Esophagus muscularis mucosa (tissue), 4 donors: ENCODE measurements at regions not wholly inside any gene's neighbourhood (a gene's known extent, or its start where the extent isn't known, plus 50 kb on each side); places are given as distances from the start of the nearest gene placed in this dataset.

Source experiments
- EP300 ChIP-seq: sonication (generic); formaldehyde crosslinking; IDR thresholded peaks from one replicate; pipeline ENCODE4 v1.6.1; 2017; ENCODE audit warnings: antibody characterized with exemption
- POLR2A ChIP-seq: fragments of 450-650 bp; IDR thresholded peaks from one replicate; pipeline ENCODE4 v1.6.1; 2017; ENCODE audit warnings: antibody characterized with exemption, moderate library complexity, mild to moderate bottlenecking, low read depth
- TF ChIP-seq, protein P1 (sequence below), 3 experiments: fragments of 200-600 bp in 2 of 3; fragments of 450-650 bp in 1 of 3; sonication (generic) in 2 of 3; IDR thresholded peaks; one replicate each; pipeline ENCODE4 v1.5.1; 2017 to 2019; ENCODE audit warnings: antibody characterized with exemption in 3 of 3, mild to moderate bottlenecking in 2 of 3, moderate library complexity in 1 of 3

DNA sequence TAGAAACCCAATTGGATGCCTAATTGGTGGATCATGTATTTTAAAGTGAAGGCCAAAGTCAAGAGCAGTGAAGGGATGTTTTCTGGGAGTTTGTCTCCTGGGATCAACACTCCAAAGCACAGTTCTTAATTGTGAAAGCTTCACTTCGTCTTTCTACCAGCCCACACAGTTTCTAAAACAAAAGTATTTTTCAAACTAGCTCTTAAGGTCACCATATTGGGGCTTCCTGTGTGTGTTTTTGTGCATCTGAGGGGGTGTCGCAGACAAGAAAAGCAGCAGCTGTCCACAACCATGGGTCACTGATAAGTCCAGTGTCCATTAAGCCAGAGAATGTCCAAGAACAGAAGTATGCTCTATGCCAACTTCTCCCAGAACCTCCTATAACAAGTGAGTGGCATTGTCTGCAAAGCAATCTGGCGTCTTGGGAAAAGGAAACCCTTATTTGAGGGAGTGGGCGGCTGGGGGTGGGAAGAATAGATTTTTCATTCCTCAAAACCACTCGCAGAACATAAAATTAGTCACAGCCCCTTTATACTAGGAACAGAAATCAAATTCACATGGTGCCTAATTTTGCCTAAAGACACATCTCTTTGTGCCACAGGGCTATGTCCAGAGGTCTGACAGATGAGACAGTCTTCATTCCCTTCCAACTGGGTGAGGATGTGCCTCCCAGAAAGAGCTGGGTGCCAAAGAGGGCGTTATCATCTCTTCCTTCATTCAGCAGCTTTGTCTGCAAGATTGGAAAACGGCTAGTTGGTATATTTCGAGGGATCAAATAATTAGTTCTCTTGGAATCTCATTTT is 610.4 kb downstream of the BCOR start:
- TF ChIP-seq, protein P1, sequence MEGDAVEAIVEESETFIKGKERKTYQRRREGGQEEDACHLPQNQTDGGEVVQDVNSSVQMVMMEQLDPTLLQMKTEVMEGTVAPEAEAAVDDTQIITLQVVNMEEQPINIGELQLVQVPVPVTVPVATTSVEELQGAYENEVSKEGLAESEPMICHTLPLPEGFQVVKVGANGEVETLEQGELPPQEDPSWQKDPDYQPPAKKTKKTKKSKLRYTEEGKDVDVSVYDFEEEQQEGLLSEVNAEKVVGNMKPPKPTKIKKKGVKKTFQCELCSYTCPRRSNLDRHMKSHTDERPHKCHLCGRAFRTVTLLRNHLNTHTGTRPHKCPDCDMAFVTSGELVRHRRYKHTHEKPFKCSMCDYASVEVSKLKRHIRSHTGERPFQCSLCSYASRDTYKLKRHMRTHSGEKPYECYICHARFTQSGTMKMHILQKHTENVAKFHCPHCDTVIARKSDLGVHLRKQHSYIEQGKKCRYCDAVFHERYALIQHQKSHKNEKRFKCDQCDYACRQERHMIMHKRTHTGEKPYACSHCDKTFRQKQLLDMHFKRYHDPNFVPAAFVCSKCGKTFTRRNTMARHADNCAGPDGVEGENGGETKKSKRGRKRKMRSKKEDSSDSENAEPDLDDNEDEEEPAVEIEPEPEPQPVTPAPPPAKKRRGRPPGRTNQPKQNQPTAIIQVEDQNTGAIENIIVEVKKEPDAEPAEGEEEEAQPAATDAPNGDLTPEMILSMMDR (IDR thresholded peaks at IDR 0.05): no peak
- TF ChIP-seq EP300 (no peak), POLR2A (no peak)
